GM21526 (cell line): ENCODE measurements at regions not wholly inside any gene's neighbourhood (a gene's known extent, or its start where the extent isn't known, plus 50 kb on each side); places are given as distances from the start of the nearest gene placed in this dataset.

Source experiments
- ATAC-seq: cut with Tn5 transposase; IDR thresholded peaks from one replicate; pipeline ENCODE4 v1.9.1; 2021; ENCODE audit warnings: moderate library complexity; ENCODE audit not compliant: unreplicated experiment, low FRiP score

DNA sequence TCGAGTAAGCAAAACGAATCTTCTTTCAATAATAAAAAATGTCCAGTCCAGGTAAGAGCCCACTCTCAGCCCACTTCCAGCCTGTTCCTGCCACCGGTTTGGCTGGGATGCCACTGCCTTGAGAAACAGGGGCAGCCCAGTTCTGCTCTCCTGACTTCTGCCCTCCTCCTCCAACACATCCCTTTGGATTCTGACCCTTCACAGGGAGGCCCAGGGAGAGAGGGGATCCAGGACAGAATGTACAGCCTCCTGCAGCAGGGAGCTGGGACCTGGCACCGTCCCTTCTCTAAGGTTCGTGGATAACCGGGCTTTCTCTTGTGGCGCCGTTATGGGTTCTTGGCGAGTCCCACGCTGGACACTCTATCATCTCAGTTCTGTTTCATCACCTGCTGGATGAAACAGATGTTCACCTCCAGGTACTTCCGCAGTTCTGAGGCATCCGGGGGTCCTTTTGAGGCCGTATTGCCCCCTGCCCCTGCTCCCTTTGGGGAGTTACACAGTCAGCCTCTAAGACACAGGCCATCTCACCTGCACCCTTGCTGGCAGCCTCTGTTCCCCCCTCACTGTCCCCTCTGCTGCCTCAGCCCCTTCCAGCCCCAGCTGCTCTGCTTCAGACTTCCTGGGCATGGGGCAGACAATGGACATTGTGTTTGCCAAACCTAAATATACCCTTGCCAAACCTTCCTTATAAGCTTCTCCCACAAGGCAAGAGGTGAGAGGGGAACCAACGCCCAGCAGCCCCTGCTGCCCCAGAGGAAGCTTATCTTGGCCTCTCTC, 203.8 kb upstream of the ZMIZ1 start:
- ATAC-seq, result no peak

GRCh38 chr10:78865538-78865875, 203.3 kb upstream of the ZMIZ1 start:
- ATAC-seq, result no peak

- no peak for ATAC-seq
These were observed 202.6 kb upstream of the ZMIZ1 start for GRCh38 chr10:78865931-78866717.

DNA sequence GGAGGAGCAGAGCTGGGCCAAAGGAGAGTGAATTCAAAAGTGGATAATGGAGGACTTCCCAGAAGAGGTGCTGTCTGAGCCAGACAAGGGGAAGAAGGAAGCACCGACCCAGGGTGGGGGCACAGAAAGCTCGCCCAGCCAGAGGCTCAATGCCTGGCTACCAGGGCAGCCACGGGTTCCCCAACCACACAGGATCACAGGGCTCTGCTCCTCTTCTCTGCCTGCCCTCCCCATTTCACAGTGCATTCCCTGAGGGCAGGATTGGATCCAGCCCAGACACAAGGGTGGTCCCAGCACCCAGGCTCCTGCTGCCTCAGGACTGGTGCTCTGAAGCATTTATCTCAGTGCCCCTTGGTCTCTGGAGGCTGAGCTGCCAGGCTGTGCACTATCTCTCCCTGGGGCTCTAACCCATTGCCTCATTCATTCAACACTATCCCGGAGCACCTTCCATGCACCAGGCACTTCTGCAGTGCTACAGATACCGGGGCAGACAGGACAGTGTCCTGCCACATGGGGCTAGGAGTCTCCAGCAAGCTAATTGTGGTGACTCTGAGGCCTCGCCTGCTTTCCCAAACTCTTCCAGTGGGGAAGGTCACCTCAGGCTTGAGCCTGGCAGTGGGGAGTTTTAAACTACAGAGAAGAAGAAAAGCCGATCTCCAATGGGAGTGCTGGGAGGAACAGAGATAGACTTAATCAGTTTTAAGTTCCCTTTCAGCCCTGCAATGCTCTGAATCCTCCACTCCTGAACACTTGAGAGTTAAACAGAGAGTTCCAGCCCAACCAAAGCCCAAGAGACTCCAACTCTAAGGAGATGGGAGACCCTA, 201.8 kb upstream of the ZMIZ1 start:
- no peak for ATAC-seq

DNA sequence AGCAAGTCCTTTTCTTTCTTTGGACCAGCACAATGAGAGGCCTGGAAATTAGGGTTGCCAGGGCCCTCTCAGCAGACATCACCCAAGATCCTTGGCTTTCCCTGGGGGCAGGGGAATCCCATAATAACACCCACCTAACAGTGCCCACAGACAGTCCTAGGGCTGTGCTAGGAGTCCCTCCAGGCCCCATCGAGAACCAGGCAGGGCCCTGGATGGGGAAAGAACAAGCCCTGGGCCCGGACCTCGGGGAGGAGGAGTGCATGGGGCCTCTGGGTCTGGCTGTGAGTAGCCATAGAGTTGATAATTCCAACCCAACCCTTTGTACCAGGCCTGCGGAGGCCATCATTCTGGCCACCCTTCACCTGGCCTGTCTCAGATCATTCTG, 201.2 kb upstream of the ZMIZ1 start:
- ATAC-seq, result no peak

DNA sequence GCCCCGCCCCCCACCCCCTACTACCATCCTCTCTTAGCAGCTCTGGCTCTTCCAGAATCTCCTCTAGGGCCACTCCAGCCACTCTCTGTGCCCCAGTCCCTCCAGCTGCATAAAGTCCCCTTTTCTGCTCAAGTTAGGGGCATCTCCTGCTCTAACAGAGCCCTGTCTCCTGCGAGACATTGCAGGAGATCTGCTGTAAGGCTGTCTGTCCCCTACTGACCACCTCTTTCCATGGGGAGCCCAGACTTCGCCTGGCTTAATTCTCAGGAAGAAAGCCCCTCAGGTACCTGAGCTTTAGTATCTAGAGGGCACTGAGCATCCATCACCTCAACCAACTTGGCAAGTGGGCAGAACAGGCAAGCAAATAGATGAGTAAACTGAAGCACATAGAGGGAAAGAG, 200.7 kb upstream of the ZMIZ1 start:
- no peak for ATAC-seq

GRCh38 chr10:78868456-78868855, 200.3 kb upstream of the ZMIZ1 start:
- ATAC-seq, result no peak

- ATAC-seq, result no peak
These were observed 199.9 kb upstream of the ZMIZ1 start for GRCh38 chr10:78868861-78869260.

DNA sequence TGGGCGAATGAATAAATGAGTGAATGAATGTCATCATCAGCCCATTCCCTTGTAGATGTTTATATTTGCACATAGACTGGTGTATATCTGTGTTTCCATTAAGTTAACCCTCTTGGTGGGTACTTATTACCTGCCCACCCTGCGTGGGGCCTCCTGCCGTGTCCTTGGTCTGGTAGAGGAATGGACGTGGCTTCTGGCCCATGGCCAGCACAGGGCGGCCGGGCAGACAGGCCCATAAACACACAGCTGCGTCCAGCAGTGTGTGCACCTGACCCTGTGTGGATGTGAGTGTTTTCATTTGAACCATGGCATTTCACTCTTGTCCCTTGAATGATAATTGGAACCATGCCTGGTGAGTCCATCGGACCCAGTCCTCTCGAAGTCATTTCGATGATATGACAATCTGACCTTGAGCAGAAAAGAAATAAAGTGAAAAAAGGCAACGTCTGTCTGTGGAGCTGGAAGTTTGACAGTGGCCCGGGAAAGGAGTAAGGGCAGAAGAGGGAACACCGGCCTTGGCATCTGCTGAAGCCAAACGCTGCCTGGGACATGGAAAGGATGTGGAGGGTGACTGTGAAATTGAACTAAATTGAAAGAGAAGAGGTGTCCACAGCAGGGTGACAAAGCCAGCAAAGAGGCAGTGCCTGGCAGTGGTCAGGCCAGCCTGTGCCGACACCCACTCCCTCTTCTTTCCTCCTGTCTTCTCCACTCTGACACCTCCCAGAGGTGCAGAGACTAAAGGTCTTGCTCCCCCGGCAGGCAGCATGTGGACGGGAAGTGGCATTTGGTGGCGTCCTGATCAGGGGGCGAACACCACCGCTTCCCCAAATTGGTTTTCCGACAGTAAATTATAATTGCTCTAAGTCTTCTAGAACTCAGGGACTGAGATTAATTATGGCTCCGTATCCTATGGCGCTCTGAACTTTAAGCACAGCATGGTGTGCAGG, 199.0 kb upstream of the ZMIZ1 start:
- no peak for ATAC-seq

DNA sequence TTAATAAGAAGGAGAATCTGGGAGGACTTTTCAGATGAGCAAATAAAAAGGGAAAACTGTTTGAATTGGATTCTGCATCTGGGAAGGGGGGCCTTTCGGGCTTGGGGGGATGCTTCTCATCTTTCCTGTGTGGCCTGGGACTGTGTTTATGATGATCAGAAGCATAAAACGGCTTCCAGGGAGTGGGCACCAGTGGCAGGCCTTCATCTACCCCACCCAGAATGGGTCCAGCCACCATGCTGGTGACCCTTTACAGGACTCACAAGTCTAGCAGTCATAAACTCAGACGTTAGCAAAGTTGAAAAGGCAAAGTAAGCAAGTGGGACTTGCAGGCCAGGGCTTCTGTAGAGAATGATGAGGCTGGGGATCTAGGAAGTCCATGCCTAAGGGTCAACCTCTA, 198.3 kb upstream of the ZMIZ1 start:
- no peak for ATAC-seq

DNA sequence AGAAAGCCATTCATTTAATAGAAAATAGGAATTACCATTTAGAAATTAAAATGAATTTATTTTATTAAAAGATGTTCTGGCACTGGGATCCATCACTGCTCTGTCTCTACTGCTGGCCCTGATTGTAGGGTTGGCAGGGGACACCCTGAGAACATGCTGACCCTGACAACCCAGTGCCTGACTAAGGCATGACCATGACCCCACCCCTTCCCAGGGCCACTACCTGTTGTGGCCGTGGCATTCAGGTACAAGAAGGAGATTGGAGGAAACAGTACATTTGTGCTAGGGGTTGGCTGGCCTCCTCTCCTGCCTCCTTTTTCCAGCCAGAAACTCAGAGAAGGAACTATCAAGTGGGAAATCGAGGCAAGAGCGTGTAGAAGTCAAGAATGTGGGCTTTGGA, 197.0 kb upstream of the ZMIZ1 start:
- no peak for ATAC-seq

- ATAC-seq, result no peak
These were observed 195.4 kb upstream of the ZMIZ1 start for GRCh38 chr10:78873413-78873812.

GRCh38 chr10:78875331-78875877, 193.4 kb upstream of the ZMIZ1 start:
- ATAC-seq, result no peak

DNA sequence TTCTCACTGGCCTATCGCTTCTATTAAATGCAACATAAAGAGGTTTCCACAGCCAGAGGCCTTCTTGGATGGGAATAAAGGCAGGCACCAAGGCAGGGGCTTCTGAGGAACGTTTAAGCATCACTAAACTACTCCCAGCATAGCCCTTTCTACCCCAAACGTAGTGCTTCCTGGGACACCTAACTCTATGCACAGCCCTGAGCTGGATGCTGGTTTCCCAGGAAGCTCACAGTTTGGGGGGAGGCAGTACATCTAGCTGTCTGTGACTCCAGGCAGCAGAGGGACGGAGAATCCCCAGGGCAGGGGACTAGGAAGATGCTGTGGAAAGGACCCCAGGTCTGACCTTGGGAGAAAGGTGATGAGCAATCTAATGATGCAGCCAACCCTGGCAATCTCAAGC, 192.8 kb upstream of the ZMIZ1 start:
- ATAC-seq, result no peak

- no peak for ATAC-seq
These were observed 192.3 kb upstream of the ZMIZ1 start for GRCh38 chr10:78876449-78876848.

- ATAC-seq, result no peak
These were observed 189.1 kb upstream of the ZMIZ1 start for GRCh38 chr10:78879621-78880020.

DNA sequence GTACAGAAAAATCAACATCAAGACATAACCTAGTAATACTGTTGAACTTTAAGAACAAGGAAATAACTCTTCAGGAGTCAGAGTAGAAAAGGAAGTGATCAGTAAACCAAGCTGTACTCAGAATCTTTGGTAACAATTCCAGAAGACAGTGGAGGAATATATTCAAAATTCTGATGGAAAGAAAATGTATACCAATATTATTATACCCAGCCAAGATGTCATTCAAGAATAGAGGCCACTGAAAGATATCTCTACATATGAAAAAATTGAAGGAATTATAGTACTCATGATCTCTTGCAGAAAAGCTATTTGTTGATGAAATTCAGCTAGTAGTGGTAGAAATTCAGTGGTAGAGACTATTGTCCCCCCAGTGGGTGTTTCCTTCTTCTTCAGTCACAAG, 182.6 kb upstream of the ZMIZ1 start:
- no peak for ATAC-seq

DNA sequence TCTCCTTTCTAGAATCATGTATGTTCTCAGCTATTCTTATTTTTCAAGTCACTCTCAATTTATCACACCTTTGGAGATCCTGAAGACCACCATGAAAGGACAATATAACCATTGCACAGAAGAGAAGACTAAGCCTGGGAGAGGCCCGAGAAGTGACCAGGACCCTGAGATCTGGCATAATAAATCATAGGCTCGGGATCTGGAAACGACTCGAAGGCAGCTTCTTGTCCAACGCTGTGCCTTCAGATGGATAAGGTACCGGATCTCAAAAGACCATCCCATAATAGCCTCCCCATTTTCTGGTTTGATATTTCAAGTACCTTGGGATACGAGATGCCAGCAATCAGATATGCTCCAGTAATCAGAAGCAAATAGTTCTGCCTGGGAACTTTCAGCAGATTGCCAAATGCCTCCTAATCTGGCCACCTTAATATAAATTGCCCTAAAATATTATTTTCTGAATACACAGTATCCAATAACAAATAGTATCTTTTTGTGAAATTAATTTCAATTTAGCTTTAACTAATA, 179.2 kb upstream of the ZMIZ1 start:
- ATAC-seq, result no peak

GRCh38 chr10:78890506-78890905, 178.3 kb upstream of the ZMIZ1 start:
- ATAC-seq, result no peak

DNA sequence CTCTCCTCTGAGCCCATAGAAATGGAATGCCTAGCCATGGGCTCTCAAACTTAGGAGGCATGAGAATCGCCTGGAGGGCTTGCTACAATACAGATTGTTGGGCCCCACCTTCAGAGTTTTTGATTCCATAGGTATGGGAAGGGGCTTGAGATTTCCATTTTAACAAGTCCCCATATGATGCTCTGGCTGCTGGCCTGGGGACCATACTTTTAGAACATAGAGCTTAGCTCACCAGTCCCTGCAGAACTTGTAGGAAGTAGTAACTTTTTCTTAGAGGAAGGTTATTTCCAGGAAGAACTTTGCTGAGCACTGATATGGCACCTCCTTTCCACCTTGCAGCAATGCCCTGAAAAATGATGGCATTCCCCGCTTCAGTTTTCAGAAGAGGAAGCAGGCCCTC, 177.0 kb upstream of the ZMIZ1 start:
- ATAC-seq, result no peak
